D721Med (cell line): ENCODE measurements at regions not wholly inside any gene's neighbourhood (a gene's known extent, or its start where the extent isn't known, plus 50 kb on each side); places are given as distances from the start of the nearest gene placed in this dataset.

Source experiments
- DNase-seq: peaks from one replicate; pipeline ENCODE4 v3.0.0; 2011; ENCODE audit warnings: low spot score; ENCODE audit not compliant: insufficient read length
- FAIRE-seq: peaks from 2 replicates; lab custom pipeline; 2011; peaks lifted over from hg19 to GRCh38; lab: Jason Lieb, UNC
- TF ChIP-seq, protein P1 (sequence below): IDR thresholded peaks from 2 replicates; pipeline ENCODE4 v1.5.1; 2012; ENCODE audit warnings: mild to moderate bottlenecking, control low read depth; ENCODE audit not compliant: insufficient read depth; ENCODE audit errors: missing control alignments

GRCh38 chr4:140239311-140239710, 85.3 kb upstream of the MAML3 start:
- FAIRE-seq: no peak

DNA sequence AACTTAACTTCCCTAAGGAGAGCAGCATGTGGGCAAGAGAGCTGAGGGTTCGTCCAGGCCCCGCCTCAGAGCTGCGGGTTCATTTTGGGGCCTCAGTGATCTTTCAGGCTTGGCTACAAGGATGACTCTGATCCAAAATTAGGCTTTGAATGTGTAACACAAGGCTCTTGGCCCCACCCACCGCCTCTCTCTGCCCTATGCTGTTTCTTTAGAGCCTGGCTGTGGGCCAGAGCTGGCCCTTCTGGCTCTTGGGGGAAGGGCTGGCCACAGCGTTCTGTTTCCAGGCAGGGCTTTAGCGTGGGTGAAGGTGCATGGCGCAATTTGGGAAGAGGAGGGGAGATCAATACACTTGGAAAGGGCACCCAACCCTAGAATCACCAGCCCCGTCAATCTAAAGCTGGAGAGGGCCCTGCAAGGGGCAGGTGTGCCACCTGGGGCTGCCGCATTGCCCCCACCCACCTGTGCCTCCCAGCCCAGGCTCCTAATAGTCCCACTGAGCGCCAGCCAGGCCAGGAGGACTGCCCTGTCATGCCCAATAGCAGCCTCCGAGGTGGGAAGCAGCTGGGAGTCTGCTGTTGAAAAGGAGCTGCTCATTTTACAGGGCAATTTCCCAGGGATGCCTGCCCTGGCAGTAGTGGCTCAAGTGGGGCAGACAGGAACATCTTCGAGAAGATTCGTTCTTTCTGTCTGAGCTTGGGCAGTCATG, 84.5 kb upstream of the MAML3 start:
- no peak for FAIRE-seq
- TF ChIP-seq, protein P1, sequence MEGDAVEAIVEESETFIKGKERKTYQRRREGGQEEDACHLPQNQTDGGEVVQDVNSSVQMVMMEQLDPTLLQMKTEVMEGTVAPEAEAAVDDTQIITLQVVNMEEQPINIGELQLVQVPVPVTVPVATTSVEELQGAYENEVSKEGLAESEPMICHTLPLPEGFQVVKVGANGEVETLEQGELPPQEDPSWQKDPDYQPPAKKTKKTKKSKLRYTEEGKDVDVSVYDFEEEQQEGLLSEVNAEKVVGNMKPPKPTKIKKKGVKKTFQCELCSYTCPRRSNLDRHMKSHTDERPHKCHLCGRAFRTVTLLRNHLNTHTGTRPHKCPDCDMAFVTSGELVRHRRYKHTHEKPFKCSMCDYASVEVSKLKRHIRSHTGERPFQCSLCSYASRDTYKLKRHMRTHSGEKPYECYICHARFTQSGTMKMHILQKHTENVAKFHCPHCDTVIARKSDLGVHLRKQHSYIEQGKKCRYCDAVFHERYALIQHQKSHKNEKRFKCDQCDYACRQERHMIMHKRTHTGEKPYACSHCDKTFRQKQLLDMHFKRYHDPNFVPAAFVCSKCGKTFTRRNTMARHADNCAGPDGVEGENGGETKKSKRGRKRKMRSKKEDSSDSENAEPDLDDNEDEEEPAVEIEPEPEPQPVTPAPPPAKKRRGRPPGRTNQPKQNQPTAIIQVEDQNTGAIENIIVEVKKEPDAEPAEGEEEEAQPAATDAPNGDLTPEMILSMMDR: no peak
- DNase-seq: no peak

More at GRCh38 chr4:140239311-140239710, 85.3 kb upstream of the MAML3 start:
- TF ChIP-seq, protein P1: no peak
- no peak for DNase-seq

DNA sequence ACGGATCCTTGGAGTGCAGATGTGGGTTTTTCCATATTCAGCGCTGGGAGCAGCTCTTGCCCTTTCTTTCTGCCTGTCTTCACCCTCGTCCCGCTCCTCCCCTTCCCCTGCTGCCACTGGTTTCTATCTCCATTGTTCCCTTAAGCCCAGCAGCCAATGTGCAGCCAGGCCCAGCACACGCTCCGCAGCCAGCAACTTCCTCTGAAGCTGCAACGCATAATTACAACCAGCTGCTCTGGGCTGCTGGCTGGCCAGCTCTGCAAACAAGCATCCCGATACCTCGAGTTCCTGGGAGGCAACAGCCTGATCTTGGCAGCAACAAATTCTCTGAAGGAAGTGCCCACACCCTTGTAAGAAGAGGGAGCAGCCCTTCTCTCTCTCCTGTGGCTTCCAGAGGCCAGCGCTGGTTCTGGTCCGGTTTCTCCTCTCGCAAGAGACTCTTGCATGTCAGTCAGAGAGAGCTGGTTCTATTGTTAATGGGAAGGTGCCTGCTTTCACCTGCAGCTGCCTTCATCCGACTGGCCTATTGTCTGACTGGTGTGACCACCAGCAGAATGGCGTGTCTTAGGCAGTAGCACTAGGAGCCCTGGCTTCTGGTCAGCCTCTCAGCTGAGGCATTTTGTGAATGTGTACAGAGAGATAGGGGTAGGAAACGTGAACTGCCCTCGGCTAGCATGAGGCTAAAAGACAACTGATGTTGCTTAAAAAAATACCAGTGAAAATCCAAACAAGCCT, 83.8 kb upstream of the MAML3 start:
- DNase-seq: no peak
- FAIRE-seq: no peak

GRCh38 chr4:140236654-140237169, 82.7 kb upstream of the MAML3 start:
- DNase-seq: no peak
- FAIRE-seq: no peak
- TF ChIP-seq, protein P1: no peak

More for the DNA sequence above, 83.8 kb upstream of the MAML3 start:
- TF ChIP-seq, protein P1: no peak

DNA sequence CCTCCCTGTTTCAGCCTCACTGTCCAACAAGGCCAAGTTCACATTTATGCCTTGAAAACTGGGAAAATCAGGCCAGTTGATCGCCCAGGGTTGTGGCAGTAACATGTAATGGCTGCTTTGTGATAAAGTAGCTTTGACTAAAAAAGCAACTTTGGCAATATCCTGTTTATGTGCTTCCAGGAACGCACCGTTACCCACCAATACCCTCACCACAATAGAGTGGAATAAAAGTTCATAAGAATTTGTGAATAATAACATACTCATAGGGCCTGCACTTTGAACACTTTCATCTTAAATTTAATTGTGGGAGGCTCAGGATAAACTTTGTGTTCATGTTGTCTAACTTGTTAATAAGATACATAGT, 80.7 kb upstream of the MAML3 start:
- DNase-seq: no peak

DNA sequence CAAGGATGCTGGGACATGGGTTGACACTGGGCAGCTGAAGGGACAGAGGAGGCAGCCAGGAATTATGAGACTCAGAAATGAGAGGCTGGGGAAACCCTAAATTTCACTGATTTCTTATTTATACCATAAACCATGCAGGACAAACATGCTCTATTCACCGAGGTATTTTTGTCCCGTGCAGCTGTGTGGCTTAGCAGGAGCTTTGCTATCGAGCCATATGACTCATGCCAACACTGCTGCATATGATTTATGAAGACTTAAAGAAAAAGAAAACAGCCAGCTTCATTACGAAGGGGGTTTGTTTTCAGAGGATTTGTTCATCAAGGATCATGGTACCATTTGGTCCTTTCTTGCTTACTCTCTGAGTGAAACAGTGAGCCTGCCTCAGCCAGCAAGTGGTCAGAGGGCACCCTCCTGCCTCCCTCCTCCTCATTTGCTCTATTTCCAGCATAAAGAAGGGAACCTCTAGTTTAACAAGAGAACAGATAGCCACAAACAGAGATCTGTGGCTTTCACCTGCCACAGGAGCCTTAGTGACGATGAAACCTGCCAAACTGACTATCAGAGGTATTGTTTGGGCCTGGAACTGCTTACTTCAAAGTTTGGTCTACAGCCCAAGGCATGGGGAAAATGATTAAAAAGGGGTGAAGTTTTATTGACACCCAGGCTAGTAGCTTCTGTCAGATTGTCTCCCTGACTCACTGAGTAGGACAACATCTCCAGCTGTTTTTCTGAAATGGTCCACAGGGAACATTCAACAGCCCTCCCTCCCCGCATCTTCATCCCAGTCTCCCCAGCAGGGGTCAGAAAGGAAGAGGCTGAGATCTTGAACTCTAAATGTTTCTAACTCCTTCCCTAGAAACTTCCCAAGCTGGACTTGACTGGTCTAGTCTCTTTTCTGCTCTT, 80.1 kb upstream of the MAML3 start:
- DNase-seq: no peak
- TF ChIP-seq, protein P1: no peak
- no peak for FAIRE-seq

More for the DNA sequence above, 80.7 kb upstream of the MAML3 start:
- FAIRE-seq: no peak
- TF ChIP-seq, protein P1: no peak
